Activated naive CD8-positive, alpha-beta T cell treated with anti-CD3 and anti-CD28 coated beads, Interleukin-2, amount 50 U/mL, for 24 hours (primary cell): ENCODE measurements at regions not wholly inside any gene's neighbourhood (a gene's known extent, or its start where the extent isn't known, plus 50 kb on each side); places are given as distances from the start of the nearest gene placed in this dataset.
"Not testable (repeated sequence)": the region's sequence is repeated elsewhere in the genome, so short reads cannot be mapped to it uniquely, and the experiment has no call there.

Experiments used
- ATAC-seq: fragments of 150-1000 bp; cut with Tn5 transposase; one replicate; pipeline ENCODE4 v1.10.0; 2021
- DNase-seq: peaks from one replicate; pipeline ENCODE4 v3.0.0; 2021
- H3K27ac Mint-ChIP-seq: one replicate; pipeline ENCODE4 v1.8.0; 2021; ENCODE audit warnings: mild to moderate bottlenecking, mixed read lengths
- H3K27me3 Mint-ChIP-seq: one replicate; pipeline ENCODE4 v1.8.0; 2021; ENCODE audit warnings: mixed read lengths
- H3K36me3 Mint-ChIP-seq: one replicate; pipeline ENCODE4 v1.8.0; 2021; ENCODE audit warnings: low read depth, mixed read lengths
- H3K4me1 Mint-ChIP-seq: one replicate; pipeline ENCODE4 v1.8.0; 2021; ENCODE audit warnings: mixed read lengths
- H3K4me3 Mint-ChIP-seq: one replicate; pipeline ENCODE4 v1.8.0; 2021; ENCODE audit warnings: mild to moderate bottlenecking, moderate library complexity, mixed read lengths
- H3K9me3 Mint-ChIP-seq: one replicate; pipeline ENCODE4 v1.8.0; 2021; ENCODE audit warnings: mixed read lengths

- H3K27ac Mint-ChIP-seq: no peak overlapping the region
- no peak overlapping the region for H3K4me3 Mint-ChIP-seq
- H3K27me3 Mint-ChIP-seq: no peaks in the 10 kb centered on the region
- ATAC-seq: no peak
- DNase-seq: no peak
- no peaks in the 10 kb centered on the region for H3K9me3 Mint-ChIP-seq
- no peaks in the 10 kb centered on the region for H3K36me3 Mint-ChIP-seq
- no peaks in the 10 kb centered on the region for H3K4me1 Mint-ChIP-seq
Measured at GRCh38 chr5:43854697-43855292, 251.8 kb downstream of the NNT start.

DNA sequence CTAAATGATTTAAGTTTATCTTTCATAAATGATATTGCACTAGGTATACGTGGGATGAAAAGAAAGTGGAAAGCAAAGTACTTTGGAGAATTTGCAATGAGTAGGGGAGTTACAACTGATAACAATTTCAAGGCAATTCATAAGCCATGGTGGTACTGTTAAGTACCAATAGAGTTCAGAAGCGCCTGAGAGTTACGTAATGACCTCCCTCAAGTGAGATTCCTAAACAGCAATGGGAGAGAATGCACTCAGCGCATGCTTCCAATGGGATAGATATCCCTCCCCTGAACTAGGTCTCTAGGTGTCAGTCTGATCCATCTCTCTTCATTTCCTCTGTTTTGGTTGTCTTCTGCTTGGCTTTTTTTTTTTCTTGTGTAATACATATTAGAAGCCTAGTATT is 249.3 kb downstream of the NNT start:
- no peaks in the 10 kb centered on the region for H3K4me1 Mint-ChIP-seq
- no peaks in the 10 kb centered on the region for H3K36me3 Mint-ChIP-seq
- no peaks in the 10 kb centered on the region for H3K9me3 Mint-ChIP-seq
- ATAC-seq (no peak), DNase-seq (no peak)
- H3K4me3 Mint-ChIP-seq: no peak overlapping the region
- no peak overlapping the region for H3K27ac Mint-ChIP-seq
- H3K27me3 Mint-ChIP-seq: no peaks in the 10 kb centered on the region

GRCh38 chr5:43851741-43852140 is 248.8 kb downstream of the NNT start:
- Mint-ChIP-seq H3K4me1 (no peaks in the 10 kb centered on the region), H3K36me3 (no peaks in the 10 kb centered on the region), H3K4me3 (no peak overlapping the region), H3K27ac (no peak overlapping the region), H3K9me3 (no peaks in the 10 kb centered on the region), H3K27me3 (no peaks in the 10 kb centered on the region)
- no peak for DNase-seq
- no peak for ATAC-seq

DNA sequence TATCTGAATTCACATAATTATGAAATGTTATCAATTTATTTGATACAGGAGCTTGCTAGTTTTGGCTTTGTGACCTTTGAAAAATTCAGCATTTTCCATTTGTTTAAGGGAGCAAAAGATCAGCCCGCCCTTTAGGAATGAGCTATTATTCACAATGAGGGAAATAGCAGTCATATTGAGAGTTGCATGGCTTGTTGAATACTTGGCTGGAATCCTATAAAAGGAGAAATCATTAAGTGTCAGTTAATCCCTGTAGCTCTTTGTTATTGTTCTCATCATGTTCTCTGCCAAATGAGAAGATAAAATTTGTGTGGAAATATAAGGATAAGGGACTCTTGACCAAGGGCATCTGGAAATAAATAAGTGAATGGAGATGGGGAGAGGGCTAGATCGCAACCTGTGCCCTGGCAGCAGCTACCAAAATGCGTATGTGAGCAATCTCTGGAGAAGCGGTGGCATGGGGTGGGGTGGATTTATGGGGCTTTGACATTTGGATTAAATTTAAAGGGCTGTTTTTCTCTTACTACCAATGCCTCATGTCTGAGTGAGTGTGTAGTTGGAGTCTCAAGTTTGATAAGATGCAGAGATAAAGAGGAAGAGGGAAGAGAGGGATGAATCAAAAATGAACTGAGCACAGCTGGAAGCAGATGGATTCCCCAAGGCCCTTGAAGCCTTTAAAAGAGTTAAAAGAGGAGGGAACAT is 237.6 kb downstream of the NNT start:
- no peak for ATAC-seq
- DNase-seq: no peak
- Mint-ChIP-seq H3K9me3 (peaks cover 4% of the 10 kb centered on the region), H3K4me3 (no peak overlapping the region), H3K36me3 (no peaks in the 10 kb centered on the region), H3K4me1 (no peaks in the 10 kb centered on the region), H3K27me3 (no peaks in the 10 kb centered on the region), H3K27ac (no peak overlapping the region)

DNA sequence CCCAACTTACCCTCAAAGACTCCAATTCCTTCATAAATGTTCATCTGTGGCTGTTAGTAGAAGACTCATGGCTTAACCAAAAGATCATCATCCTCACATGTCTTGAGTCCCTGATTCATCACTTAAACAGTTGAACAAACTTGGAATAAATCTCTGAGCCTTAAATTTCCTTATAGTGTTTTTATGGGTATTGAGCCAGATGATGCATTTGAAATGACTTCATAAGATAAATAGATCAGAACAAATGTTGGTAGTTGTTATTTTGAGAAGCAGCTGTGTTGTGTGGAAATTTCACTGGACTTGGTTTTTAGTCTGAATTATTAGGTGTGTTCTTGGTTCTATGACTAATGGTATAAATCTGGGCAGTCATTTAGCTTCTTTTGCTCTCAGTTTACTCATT is 236.2 kb downstream of the NNT start:
- Mint-ChIP-seq H3K27ac (no peak overlapping the region), H3K4me1 (no peaks in the 10 kb centered on the region), H3K36me3 (no peaks in the 10 kb centered on the region), H3K4me3 (no peak overlapping the region), H3K27me3 (no peaks in the 10 kb centered on the region), H3K9me3 (peaks cover 4% of the 10 kb centered on the region)
- DNase-seq (no peak), ATAC-seq (no peak)

DNA sequence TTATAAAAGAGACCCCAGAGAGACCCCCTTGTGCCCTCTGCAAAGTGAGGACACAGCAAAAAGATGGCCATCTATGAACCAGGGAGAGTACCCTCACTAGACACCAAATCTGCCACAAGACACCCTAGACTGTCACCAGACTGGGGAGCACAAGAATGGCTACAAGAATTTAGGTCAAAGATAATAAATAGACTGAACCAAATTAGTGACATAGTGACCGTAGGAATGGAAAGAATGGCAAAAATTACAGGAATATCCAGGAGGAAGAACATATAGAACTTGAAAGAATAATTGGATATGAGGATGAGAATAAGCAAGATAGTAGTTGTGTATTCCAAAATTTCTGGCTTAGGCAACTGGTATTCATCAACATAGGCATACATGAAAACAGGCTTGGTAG is 235.0 kb downstream of the NNT start:
- H3K4me3 Mint-ChIP-seq: no peak overlapping the region
- ATAC-seq (no peak), DNase-seq (no peak)
- no peak overlapping the region for H3K27ac Mint-ChIP-seq
- H3K27me3 Mint-ChIP-seq: no peaks in the 10 kb centered on the region
- peaks cover 4% of the 10 kb centered on the region for H3K9me3 Mint-ChIP-seq
- no peaks in the 10 kb centered on the region for H3K4me1 Mint-ChIP-seq
- H3K36me3 Mint-ChIP-seq: no peaks in the 10 kb centered on the region

GRCh38 chr5:43837091-43837490 is 234.1 kb downstream of the NNT start:
- Mint-ChIP-seq H3K27ac (no peak overlapping the region), H3K4me1 (no peaks in the 10 kb centered on the region), H3K27me3 (no peaks in the 10 kb centered on the region), H3K4me3 (no peak overlapping the region), H3K9me3 (peaks cover 4% of the 10 kb centered on the region), H3K36me3 (no peaks in the 10 kb centered on the region)
- DNase-seq (no peak), ATAC-seq (no peak)

GRCh38 chr5:43833961-43834360 is 231.0 kb downstream of the NNT start:
- no peak overlapping the region for H3K27ac Mint-ChIP-seq
- H3K4me1 Mint-ChIP-seq: no peaks in the 10 kb centered on the region
- ATAC-seq: no peak
- DNase-seq: no peak
- no peaks in the 10 kb centered on the region for H3K27me3 Mint-ChIP-seq
- H3K36me3 Mint-ChIP-seq: no peaks in the 10 kb centered on the region
- H3K9me3 Mint-ChIP-seq: peaks cover 10% of the 10 kb centered on the region
- H3K4me3 Mint-ChIP-seq: no peak overlapping the region

DNA sequence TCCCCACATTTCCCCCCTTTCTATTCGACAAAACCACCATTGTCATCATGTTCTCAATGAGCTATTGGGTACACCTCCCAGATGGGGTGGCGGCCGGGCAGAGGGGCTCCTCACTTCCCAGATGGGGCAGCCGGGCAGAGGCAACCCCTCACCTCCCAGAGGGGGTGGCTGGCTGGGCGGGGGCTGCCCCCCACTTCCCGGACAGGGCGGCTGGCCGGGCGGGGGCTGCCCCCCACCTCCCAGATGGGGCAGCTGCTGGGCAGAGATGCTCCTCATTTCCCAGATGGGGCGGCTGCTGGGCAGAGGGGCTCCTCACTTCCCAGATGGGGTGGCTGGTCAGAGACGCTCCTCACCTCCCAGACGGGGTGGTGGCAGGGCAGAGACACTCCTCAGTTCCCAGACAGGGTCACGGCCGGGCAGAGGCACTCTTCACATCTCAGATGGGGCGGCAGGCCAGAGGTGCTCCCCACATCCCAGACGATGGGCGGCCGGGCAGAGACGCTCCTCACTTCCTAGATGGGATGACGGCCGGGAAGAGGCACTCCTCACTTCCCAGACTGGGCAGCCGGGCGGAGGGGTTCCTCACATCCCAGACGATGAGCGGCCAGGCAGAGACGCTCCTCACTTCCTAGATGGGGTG is 221.5 kb downstream of the NNT start:
- not testable (repeated sequence) for H3K36me3 Mint-ChIP-seq, DNase-seq, H3K4me1 Mint-ChIP-seq, H3K27ac Mint-ChIP-seq, H3K4me3 Mint-ChIP-seq, H3K27me3 Mint-ChIP-seq, ATAC-seq
- peaks cover 11% of the 10 kb centered on the region for H3K9me3 Mint-ChIP-seq

GRCh38 chr5:43818394-43818793 is 215.4 kb downstream of the NNT start:
- DNase-seq, H3K4me3 Mint-ChIP-seq, H3K27ac Mint-ChIP-seq, H3K27me3 Mint-ChIP-seq, H3K36me3 Mint-ChIP-seq, ATAC-seq, H3K4me1 Mint-ChIP-seq: not testable (repeated sequence)
- peaks cover 24% of the 10 kb centered on the region for H3K9me3 Mint-ChIP-seq

DNA sequence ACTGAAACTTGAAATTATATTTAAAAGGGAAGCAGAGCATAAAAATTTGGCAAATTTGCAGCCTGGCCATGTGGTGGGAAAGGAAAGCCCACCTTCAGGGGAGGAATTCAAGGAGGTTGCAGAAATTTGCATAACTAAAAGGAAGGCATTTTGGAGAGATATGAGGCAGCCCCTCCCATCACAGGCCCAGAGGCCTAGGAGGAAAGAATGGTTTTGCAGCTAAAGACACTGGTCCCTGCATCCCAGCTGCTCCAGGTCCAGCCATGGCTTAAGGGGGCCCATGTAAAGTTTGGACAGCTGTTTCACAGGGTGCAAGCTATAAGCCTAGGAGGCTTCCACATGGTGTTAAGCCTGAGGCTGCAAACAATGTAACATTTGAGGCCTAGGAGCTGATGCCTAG is 212.5 kb downstream of the NNT start:
- no peak overlapping the region for H3K27ac Mint-ChIP-seq
- DNase-seq: no peak
- ATAC-seq: no peak
- peaks cover 24% of the 10 kb centered on the region for H3K9me3 Mint-ChIP-seq
- no peaks in the 10 kb centered on the region for H3K4me1 Mint-ChIP-seq
- H3K4me3 Mint-ChIP-seq: no peak overlapping the region
- peaks cover 2% of the 10 kb centered on the region for H3K36me3 Mint-ChIP-seq
- no peaks in the 10 kb centered on the region for H3K27me3 Mint-ChIP-seq

- no peaks in the 10 kb centered on the region for H3K36me3 Mint-ChIP-seq
- H3K4me1 Mint-ChIP-seq: no peaks in the 10 kb centered on the region
- no peak overlapping the region for H3K27ac Mint-ChIP-seq
- no peak for ATAC-seq
- H3K27me3 Mint-ChIP-seq: no peaks in the 10 kb centered on the region
- no peak overlapping the region for H3K4me3 Mint-ChIP-seq
- DNase-seq: no peak
- H3K9me3 Mint-ChIP-seq: no peaks in the 10 kb centered on the region
Measured at GRCh38 chr5:43804723-43805122, 201.7 kb downstream of the NNT start.

DNA sequence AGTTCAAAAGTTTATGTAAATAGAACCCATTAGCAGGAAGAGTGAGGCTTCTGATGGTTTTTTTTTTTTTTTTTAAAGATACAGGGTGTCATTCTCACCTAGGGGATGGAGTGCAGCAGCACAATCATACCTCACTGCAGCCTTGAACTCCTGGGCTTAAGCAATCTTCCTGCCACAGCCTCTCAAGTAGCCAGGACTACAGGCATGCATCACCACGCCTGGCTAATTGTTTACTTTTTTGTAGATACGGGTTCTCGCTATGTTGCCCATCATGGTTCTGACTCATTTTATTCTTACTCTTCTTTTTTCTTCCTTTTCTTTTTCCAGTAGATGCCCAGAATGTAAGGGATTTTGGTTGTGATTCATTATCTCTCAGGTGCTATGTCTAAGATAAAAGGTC is 201.1 kb downstream of the NNT start:
- H3K27me3 Mint-ChIP-seq: no peaks in the 10 kb centered on the region
- no peaks in the 10 kb centered on the region for H3K36me3 Mint-ChIP-seq
- no peaks in the 10 kb centered on the region for H3K4me1 Mint-ChIP-seq

GRCh38 chr5:43802651-43803050 is 199.7 kb downstream of the NNT start:
- Mint-ChIP-seq H3K4me1 (no peaks in the 10 kb centered on the region), H3K27ac (no peak overlapping the region), H3K9me3 (no peaks in the 10 kb centered on the region), H3K36me3 (no peaks in the 10 kb centered on the region), H3K27me3 (no peaks in the 10 kb centered on the region), H3K4me3 (no peak overlapping the region)
- no peak for ATAC-seq
- no peak for DNase-seq

More for the DNA sequence above, 201.1 kb downstream of the NNT start:
- Mint-ChIP-seq H3K4me3 (no peak overlapping the region), H3K27ac (no peak overlapping the region), H3K9me3 (no peaks in the 10 kb centered on the region)
- DNase-seq: no peak
- ATAC-seq: no peak

DNA sequence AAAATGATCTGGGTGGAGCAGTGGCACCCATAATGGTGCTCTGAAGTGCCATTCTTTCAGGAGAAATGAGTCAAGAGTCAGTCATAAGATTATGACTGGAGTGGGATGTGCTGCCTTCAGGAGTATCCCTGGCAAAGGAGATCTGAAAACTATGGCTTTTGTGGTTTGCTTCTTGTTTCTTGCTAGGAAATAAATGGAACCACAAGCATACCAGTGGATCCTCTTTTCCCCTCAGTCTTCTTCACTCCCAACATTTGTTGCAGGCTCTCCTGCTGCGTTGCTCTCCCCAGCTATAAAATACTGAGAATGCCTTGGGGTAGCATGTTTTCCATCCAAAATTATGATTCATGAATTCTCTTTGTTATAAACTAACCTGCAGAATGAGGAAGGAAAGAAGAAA is 199.1 kb downstream of the NNT start:
- ATAC-seq: no peak
- H3K4me3 Mint-ChIP-seq: no peak overlapping the region

More for the DNA sequence above, 199.1 kb downstream of the NNT start:
- Mint-ChIP-seq H3K36me3 (no peaks in the 10 kb centered on the region), H3K27ac (no peak overlapping the region), H3K27me3 (no peaks in the 10 kb centered on the region), H3K4me1 (no peaks in the 10 kb centered on the region), H3K9me3 (no peaks in the 10 kb centered on the region)
- no peak for DNase-seq
